ENCODE measurements at regions not wholly inside any gene's neighbourhood (a gene's known extent, or its start where the extent isn't known, plus 50 kb on each side); places are given as distances from the start of the nearest gene placed in this dataset.

DNA sequence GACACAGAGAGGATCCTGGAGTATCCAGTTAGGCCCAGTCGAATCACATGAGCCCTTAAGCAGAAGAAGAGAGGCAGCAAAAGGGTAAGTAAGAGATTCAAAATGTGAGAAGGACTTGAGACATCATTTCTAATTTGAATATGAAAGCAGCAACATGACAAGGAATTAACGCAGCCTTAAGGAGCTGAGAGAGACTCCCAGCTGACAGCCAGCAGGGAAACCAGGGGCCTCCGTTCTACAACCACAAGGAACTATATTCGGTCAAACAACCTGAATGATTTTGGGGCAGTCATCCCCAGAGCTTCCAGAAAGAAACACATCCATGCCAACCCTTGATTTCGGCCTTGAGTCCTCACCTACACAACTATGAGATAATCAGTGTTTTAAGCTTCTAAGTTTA, 189.7 kb upstream of the MTNR1B start:
- ChIA-PET CTCF (no interaction called here), POLR2A (no interaction called here)
- no peak for TF ChIP-seq BCL3 (IDR thresholded peaks at IDR 0.05)
- TF ChIP-seq CEBPB (IDR thresholded peaks at IDR 0.05): no peak
- TF ChIP-seq CBX8 (IDR thresholded peaks at IDR 0.05): no peak
- no peak for TF ChIP-seq ZC3H11A (IDR thresholded peaks at IDR 0.05)
- TF ChIP-seq PBX3 (IDR thresholded peaks at IDR 0.05): no peak
- TF ChIP-seq NFE2L2 (conservative IDR thresholded peaks at IDR 0.05; ENCODE audit: low read length): no peak
- TF ChIP-seq EP300 (IDR thresholded peaks at IDR 0.05): no peak
- TF ChIP-seq TP53 (CRISPR knock-in tag; IDR thresholded peaks at IDR 0.05): no peak
- no peak for TF ChIP-seq POLR2AphosphoS2 (conservative IDR thresholded peaks at IDR 0.05; ENCODE audit: low read length)
- TF ChIP-seq KDM5A (IDR thresholded peaks at IDR 0.05): no peak
- TF ChIP-seq E2F6 (IDR thresholded peaks at IDR 0.05; ENCODE audit: borderline replicate concordance, low read depth): no peak
- TF ChIP-seq CBX2 (IDR thresholded peaks at IDR 0.05; ENCODE audit: borderline replicate concordance, low read depth): no peak
- TF ChIP-seq ZSCAN20 (CRISPR knock-in tag; IDR thresholded peaks at IDR 0.05): no peak
- TF ChIP-seq SMC3 (IDR thresholded peaks at IDR 0.05): no peak
- TF ChIP-seq KDM1A (IDR thresholded peaks at IDR 0.05; ENCODE audit: low read depth): no peak
- TF ChIP-seq MYC (IDR thresholded peaks at IDR 0.05; ENCODE audit: borderline replicate concordance, low read length): no peak
- TF ChIP-seq TFCP2L1 (CRISPR knock-in tag; IDR thresholded peaks at IDR 0.05): no peak
- ATAC-seq: no peak
- FAIRE-seq: no peak
- DNase-seq (ENCODE audit: low read depth in 1 of 2, low spot score in 1 of 2): no peak
- Histone ChIP-seq H3K4me1 (no peaks in the 10 kb centered on the region), H3K4me3 (no peak overlapping the region), H3K27ac (no peak overlapping the region), H3K4me2 (no peak overlapping the region), H3K9me3 (no peaks in the 10 kb centered on the region)
- 61% methylated on average over 5 of the region's 5 CpGs for WGBS (ENCODE audit: missing lambda C conversion rate)

GRCh38 chr11:92781151-92781550, 188.3 kb upstream of the MTNR1B start:
- no peak for TF ChIP-seq HMGXB4 (CRISPR knock-in tag; IDR thresholded peaks at IDR 0.05; ENCODE audit: borderline replicate concordance)
- no peak for TF ChIP-seq POLR2A (IDR thresholded peaks at IDR 0.05; ENCODE audit: low read length)
- TF ChIP-seq PHF8 (IDR thresholded peaks at IDR 0.05; ENCODE audit: borderline replicate concordance, low read depth): no peak
- no peak for TF ChIP-seq MAFK (IDR thresholded peaks at IDR 0.05; ENCODE audit: partially characterized antibody)
- no peak for TF ChIP-seq NR3C1 (IDR thresholded peaks at IDR 0.05)
- TF ChIP-seq PBX3 (IDR thresholded peaks at IDR 0.05): no peak
- TF ChIP-seq MAZ (IDR thresholded peaks at IDR 0.05; ENCODE audit: borderline replicate concordance, low read depth, low read length): no peak
- TF ChIP-seq HOXB5 (CRISPR knock-in tag; IDR thresholded peaks at IDR 0.05): no peak
- no peak for TF ChIP-seq SREBF2 (IDR thresholded peaks at IDR 0.05)
- Histone ChIP-seq H3K9me3 (no peaks in the 10 kb centered on the region), H3K27ac (no peak overlapping the region), H3K4me1 (no peaks in the 10 kb centered on the region), H3K4me2 (no peak overlapping the region), H3K4me3 (no peak overlapping the region)
- FAIRE-seq: no peak
- ATAC-seq: no peak
- DNase-seq (ENCODE audit: low read depth in 1 of 2, low spot score in 1 of 2): no peak
- POLR2A ChIA-PET: no interaction called here
- CTCF ChIA-PET: no interaction called here
- 69% methylated on average over 8 of the region's 8 CpGs for WGBS (ENCODE audit: missing lambda C conversion rate)
